IPS-NIHi11 (cell line): ENCODE measurements at regions not wholly inside any gene's neighbourhood (a gene's known extent, or its start where the extent isn't known, plus 50 kb on each side); places are given as distances from the start of the nearest gene placed in this dataset.

Experiments used
- DNase-seq: peaks from one replicate; pipeline ENCODE4 v3.0.0; 2012; ENCODE audit warnings: mixed read lengths, low spot score

DNA sequence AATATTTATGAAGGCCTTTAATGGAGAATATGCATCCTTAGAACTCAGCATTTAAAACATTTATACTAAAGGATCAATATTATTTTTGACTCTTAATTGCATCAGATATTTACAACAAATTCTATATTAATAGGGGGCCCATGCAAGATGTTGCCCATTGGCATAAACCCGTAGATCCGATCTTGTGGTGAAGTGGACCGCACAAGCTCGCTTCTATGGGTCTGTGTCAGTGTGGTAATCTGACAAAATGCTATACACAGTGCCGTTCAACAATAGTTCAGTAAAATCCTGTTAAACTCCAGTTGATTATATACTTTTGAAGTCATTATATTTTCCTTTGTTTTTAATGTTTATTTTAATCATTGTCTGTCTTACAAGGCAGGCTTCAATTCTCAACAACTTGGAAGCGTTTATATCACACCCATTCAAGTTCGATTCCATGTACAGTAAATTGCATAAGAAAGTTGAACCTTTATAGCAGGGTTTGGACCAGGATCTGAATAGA lies 809.2 kb downstream of the USP25 start:
- no peak for DNase-seq

DNA sequence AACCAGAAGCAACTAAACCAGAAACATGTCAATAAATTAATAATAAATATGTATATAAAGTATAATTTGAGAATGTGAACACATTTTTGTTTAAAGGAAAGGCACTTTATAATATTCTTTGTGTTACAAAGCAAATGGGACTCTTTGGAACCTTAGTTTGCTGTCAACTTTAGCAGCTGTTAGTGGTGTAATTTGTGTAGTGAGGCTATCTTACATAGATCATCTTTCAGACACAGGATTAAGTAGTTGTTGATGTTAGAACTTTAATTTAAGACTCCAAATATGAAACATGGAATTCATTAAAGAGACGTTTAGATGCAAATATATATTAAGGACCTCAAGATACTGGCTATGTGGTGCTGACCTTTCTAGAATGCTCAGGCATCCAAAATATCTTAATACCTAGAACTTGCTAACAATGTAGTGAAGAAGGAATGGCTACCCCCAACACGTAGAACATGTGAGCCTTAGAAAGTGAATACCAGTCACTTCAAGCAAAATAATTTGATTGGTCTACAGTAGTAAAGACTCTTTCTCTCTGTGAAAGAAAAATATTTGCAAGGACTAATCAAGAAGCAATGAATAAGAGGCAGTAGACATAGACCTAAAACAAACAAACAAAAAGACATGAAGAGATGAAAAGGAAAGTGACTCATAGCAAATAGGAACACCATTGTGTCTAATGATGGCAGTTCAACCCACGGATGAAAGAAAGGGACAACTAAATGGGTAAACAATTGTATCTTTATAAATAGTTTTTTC lies 811.4 kb downstream of the USP25 start:
- no peak for DNase-seq

DNA sequence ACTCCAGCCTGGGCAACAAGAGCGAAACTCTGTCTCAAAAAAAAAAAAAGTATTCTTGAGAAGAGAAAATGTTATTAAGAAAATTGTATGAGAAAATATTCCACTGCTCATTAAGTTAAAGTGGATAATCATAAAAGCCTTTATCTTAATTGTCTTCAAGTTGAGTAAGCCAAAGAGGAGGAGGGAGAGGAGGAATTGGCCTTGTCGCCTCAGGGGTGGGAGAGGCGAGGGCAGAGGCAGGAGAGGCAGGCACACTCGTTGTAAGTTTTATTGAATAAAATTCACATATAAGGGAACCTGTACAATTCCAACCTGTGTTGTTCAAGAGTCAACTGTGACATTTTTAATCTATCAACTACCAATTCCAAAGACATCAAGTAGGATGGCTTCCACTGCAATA lies 820.3 kb downstream of the USP25 start:
- DNase-seq, result no peak

DNA sequence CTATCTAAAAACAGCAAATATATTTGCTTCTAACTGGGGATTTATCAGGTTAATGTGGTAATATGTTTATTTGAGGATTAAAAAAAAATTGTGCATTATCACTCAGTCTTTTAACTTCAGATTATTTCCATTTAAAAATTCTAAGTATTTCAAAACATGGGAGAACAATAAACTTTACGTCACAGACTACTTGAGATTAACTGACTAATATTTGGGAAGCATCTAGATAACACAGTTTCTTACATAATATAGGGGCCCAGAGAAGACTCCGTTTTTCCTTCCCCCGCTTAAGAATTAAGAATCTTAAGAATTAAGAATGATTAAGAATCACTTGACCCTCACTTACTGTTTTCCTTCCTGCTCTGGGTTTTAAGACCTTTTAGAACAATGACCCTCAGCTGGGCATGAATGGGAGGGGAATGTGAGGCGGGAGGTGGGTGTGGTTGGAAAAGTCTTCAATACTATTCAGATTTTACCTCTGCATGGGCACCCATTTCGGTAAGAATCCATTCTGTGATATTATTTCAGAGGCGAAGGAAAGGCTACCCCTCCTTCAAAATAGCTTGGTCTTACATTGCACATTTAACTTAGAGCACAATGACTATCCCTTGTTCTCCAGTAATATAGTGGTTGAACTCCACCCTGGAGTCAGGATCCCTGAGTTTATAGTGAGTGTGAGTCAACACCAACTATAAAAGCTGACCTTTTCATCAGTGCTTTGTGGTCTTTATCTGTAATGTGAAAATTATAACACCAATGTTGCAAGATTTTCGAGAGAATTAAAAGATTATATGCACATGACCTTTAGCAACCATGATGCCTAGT lies 821.3 kb downstream of the USP25 start:
- DNase-seq, result no peak

DNA sequence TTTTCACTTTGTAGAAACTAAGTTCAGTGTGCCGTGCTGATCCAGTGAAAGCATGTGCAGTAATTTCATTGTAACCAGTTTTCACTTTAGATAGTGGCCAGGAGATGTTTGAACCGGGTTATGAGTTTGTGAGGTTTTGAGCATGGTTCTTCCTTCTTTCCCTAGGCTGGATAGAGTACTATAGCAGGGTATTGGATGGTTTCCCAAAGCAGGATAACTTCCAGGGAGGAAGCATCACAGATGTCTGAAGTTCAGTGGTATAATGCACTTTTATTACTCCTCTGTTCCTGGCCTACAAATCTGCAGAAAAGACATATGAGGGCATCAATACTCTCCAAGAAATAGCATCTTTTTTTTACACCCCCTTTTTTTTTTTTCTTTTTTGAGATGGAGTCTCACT lies 823.1 kb downstream of the USP25 start:
- no peak for DNase-seq

DNA sequence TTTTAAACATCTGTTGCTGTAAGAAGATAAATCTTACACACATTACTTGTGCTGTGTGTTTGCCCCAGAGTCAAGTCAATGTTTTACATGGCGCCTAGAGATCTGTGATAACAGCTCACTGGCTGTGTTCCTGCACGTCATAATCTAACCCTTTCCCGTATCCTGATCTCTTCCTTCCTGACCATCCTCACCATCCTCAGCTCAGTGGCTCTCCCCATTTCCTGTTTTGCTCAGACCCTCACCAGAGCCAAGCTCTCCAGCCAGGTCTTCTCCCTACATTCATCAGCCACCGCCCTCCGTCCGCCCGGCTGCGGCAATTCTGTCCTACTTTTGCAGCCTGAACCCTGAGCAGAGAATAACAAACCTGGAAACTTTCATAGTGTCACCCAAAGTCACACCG lies 824.7 kb downstream of the USP25 start:
- no peak for DNase-seq

DNA sequence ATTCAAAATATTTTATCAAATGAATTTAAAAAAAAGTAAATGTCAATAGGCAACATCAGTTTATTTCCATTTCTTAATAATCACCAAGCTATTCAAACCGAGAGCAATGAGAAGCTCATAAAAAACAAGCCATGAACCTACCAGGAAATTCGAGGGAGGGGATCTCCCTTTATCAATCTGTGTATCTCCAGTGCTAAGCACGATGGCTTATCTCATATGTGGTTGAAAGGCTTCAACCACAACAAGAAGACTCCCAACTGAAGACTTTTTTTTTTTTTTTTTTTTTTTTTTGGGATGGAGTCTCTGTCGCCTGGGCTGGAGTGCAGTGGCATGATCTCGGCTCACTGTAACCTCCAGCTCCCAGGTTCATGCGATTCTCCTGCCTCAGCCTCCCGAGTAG lies 833.3 kb downstream of the USP25 start:
- DNase-seq, result no peak

DNA sequence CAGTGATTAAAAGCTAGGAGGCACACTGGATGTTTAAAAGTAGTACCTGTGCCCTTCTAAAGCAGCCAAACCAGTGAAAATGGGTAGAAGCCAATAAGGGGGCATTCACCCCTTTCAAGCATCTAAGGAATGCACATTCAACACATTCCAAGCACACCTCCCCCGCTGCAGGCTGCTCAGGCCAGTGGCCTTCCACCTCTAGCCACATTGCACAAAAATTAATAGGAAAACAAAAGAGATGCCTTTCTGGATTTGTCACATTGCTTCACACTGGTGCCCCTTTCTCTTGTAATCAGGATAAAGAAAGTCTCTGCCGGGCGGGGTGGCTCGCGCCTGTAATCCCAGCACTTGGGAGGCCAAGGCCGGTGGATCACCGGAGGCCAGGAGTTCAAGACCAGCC lies 834.0 kb downstream of the USP25 start:
- peak; percentile 68 for DNase-seq

DNA sequence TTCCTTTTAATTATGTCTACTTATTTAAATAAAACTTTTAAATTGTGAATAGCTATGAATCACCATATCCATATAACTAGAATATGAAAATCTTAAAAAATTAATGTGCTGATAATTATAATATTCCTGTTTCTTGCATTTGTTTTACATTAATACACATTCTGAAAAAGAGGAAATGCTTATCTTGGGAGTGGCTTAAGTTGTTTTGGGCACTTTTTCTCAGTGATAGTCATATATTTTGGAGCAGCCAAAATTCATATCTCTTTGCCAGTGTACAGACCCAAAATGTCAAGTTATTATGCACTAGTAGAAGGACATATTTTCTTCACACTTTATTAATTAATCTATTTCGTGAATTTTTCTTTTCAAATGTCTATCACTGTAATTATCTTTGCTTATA lies 838.5 kb downstream of the USP25 start:
- no peak for DNase-seq

DNA sequence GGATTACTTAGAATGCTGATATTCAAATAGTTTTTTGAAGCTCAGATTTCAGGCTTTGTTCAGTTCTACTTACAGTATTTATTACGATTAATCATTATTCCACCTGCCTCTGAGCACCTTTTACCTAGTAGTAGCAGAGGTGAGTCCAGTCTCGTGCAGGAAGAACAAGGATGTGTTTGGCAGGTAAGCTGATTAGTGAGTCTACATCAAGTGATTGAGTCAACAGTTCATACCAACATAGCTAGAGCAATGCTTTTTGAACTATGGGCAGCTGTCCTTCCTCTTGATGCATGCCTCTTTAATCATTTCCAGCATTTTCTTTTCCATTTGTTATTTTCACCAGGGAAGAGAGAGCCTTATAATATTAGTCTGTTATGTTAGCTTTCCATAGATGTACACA lies 838.9 kb downstream of the USP25 start:
- no peak for DNase-seq

DNA sequence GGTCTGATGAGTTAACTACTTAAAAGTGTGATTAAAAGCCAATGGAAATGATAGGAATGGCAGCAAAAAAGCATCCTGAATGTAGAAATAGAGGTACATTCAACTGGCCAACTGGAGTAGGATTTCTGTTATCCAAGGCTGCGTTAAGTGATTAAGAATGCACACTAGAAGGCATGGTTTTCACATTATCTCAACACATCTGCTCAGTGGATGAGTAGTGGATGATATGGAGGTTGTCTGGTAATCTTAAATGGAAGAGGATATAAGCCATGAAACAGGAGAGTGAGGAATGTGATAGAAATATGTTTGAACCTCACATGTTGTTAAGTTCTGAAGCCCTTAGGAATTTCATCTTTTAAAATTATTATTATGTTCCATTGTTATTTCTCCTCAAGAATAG lies 839.9 kb downstream of the USP25 start:
- no peak for DNase-seq

DNA sequence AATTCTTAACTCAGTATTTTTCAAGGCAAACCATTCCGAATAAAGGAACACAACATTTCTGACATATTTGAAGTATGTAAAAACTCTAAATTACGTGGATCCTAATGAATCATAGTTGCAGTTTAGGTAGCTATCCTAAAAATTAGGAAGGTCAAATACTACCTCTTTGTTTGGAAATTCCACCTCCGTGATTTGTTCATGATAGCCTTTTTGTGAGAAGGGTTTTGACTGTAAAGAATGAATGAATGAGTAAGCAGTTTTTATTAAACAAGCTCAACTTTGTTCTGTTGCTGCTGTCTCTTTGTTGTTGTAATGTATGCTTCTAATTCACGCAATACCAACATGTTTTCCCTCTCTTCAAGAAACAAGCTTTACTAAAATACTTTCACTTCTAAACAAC lies 840.4 kb downstream of the USP25 start:
- DNase-seq, result no peak

DNA sequence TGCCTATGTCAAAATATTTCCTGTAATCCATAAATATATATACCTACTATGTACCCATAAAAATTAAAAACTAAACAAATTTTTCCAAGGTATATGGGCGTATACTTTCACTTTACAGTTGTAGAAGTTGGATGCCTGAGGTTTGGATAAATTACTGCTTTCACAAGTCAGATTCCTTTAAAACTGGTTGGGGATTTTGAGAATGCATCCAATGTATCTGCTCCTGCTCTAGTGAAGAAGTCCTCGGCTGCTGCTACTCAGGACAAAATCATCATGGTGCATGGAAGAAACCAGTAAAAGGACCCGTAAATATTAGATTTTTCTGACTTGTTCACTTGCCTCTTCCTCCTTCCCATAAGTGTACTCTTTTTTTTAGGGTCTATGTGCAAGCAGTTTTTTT lies 841.1 kb downstream of the USP25 start:
- DNase-seq, result no peak

DNA sequence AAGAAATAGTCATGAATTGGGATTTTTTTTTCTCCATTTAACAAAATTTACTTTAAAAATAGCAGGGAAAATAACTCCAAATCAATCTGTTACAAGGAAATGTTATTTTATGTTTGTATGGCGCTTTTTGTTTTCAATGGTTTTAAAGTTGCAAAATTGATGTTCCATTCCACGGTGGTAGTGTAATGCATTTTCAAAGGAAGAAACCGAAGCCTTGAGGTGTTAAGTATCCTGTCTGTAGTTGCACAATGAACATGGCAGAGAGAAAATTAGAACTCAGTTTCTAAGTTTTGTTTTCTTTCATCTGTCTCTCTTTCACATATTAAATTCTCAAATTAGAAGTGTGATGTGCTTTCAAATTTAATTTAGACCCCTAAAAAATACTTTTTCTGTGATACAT lies 841.8 kb downstream of the USP25 start:
- DNase-seq, result no peak

DNA sequence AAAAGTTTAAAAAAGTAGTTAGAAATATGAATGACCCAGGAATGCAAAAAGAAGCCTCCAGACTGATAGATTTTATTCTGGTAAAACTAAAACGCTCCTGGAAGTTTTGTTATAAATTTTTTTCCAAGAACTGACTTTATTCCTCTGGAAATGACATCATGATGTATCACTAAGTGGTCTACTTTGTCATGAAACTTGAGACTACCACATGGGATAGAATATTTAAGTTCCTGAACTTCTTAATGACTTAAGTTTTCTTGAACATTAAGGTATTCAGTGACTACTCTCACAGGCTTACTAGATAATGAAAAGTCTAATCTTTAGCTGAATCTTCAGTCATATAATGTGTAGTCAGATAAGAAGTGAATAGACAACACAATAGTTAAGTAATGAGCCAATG lies 842.2 kb downstream of the USP25 start:
- DNase-seq, result no peak

DNA sequence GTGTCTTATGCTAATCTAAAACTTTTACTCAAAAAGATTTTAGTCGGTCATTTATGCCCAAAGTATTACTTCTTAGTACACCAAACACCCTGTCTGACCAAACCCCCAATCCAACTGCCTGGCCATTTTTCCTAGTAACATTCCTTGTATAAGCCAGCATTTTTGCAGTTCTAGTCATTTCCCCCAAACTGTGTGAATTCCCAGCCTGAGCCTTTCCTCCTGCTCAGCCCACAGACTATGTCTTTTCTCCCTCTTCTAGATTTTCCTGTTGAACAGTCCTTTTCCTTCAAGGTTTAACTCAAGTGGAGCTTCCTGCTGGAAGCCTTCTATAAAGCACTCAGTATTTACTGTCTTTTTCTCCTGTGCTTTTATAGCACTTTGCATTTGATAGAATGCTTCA lies 843.8 kb downstream of the USP25 start:
- no peak for DNase-seq

DNA sequence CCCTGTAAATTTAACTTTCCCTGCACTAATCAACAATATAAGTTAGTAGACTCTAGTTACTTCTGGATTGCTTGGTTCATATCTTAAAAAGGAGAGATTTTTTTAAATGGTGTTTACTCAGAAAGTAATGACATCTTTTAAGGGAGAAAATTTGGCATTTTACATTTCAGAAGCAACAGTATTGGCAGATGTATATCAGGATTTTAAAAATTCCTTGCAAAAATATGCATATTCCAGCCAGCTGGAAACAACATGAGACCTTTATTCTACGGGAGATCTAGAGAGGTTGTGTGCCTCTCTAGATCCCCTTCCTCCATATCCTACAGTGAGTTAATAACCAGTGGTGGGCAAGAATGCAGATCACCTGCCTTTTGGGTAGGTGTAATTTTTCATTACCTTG lies 848.2 kb downstream of the USP25 start:
- no peak for DNase-seq

DNA sequence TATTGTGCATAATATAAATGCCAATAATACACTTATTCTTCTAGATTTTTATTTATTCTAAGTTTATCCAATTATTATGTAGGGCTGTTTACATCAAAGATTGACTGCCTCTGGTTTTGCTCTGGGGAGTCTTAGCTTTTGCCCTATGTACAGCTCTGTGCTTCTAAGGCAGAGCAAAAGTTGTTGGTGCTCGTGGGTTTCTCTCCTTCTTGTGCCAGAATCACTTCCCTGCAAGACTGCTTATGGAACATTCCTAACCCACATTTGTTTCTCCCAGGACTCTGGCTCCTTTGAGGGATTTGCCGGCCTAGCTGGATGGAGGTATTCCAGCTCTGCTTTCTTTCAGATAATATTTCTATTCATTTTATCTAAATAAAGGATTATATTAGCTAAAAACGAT lies 849.1 kb downstream of the USP25 start:
- no peak for DNase-seq

DNA sequence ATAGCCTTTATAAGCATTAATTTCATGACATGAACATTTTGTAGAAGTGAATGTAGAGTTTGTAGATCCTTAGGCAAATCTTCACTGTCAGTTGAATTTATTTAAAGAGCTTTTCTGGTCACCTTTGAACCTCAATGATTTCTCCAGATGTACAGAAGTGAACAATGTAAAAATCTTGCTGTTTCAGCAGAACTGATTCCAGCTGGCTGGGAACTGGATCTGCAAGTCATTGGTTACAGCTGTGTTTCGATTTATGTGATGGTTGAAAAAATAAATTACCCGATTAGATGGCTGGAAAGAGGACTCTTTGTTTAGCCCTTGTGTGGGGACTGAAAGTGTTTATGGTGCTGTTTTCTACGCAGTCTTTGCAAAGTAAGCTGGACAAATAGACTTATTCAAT lies 849.8 kb downstream of the USP25 start:
- no peak for DNase-seq

DNA sequence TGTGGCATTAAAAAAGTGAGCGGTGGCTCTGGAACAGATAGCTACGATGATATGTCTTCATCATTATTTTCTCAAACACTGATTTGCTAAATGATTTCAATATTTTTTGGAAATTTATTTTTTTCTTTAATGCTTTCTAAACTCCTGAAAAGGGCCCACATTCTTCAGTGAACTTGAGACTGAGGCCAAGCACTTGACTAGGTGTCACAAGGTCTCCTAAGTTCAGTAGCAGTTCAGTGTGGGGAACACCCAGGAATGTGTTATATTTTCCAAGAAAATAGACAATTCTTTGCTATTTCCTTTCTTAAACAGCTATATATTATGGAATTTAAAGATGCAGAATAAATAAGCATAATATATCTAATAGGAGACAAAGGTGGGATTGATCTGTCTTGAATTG lies 850.9 kb downstream of the USP25 start:
- DNase-seq, result no peak

DNA sequence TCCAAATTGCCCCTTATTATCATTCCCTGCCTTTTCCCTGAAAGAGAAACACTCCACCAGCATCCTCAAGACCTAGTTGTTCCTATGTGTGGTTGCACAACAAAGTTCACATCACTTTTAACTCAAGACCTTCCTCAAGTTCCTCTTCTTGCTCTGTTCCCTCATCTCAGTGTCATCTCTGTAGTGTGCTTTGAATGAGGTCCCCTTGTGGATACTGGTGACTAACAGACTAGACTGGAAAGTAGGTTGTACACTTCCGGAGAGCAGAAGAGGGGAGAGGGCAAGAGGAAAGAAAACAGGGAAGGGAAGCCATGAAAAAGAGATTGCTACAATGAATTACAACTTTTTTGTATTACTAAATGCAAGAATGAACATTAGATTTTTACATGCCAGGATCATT lies 853.8 kb downstream of the USP25 start:
- DNase-seq, result no peak

DNA sequence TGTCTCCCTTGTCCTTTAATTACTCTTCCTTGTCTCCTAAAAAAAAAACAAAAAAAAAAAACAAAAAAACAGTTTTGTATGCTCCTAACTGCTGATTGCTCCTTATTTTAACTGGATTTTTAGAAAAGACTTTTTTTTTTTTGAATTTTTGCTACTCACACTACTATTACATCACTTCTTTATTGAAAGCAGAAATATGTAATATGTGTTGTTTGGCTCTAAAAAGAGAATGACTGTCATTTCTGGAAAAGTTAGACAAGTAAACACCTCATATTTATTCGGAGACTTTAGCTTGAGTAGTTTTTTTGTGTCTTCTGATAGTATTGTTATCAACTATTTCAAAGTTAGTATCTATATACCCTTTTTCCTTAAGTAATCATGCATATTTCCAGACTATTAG lies 855.0 kb downstream of the USP25 start:
- DNase-seq, result no peak

DNA sequence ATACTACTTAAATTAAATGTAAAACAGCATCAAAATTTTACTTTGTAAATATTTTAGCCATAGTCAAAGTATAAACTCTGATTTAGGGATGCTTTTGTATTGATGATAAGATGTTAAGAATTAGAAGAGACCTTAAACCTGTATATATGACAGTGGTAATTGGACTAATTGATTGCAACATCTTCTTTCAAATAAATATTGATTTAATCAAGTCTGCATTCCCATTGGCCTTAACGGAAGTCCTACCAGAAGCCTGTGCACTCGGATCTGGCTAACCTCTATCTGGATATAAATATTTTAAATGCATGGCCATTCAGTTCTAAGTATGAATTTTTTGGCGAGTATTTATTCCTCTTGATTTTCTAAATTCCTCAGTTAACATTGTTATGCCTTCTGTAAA lies 856.1 kb downstream of the USP25 start:
- DNase-seq, result no peak

DNA sequence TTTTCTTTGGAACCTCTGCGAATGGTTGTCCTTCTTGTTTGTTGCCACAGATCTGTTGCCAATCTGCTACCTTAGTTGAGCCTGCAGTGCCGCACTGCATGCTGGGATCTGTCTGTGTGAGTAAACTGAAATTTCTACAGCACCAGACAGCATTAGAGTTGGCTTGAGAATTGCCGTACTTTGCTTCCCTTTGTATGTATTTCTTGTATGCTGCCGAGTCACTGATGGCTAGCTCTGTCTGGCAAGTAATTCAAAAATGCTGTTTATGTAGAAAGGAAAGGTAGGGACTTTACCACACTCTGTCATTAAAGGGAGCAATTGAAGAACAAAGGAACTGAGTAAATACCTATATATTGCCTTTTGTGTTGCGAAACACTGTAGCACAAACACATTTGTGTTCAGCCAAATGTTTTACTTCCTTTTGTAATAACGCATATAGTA lies 857.4 kb downstream of the USP25 start:
- DNase-seq, result peak; percentile 20
